ENCODE measurements at regions not wholly inside any gene's neighbourhood (a gene's known extent, or its start where the extent isn't known, plus 50 kb on each side); places are given as distances from the start of the nearest gene placed in this dataset.

DNA sequence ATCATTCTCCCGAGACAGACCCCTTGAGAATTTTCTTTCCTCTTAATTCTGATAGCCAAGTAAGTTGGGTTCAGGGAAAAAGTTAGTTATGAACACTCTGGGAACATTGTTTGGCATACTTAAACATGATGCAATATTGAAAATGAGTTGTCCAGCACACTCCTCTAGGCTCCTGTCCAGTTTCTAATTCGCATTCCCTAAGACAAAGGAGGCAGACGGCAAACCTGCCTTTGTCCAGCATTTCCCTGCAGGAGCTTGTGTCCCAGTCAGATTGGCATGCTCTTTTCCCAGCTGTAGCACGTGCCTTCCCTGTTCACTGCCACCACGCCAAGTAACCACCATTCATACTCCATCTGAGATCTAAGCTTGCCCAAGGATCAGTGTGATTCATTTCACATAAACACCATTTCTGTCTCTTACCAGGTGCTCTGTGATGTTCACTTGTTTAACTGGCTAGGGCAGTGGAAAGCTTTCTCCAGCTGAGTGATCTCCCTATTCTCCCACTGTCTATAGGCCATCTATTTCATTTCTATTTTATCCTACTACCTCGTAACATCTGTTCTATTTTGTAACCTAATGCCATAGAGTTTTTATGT is 150.0 kb upstream of the EPB41L3 start:
- Histone ChIP-seq H3K4me3 (ENCODE audit: low read length) (no peak overlapping the region), H3K9me3 (ENCODE audit: low read depth, low read length) (no peaks in the 10 kb centered on the region), H3K4me1 (ENCODE audit: insufficient read depth, low read length) (no peaks in the 10 kb centered on the region), H3K27me3 (ENCODE audit: insufficient read depth, low read length) (no peaks in the 10 kb centered on the region)

DNA sequence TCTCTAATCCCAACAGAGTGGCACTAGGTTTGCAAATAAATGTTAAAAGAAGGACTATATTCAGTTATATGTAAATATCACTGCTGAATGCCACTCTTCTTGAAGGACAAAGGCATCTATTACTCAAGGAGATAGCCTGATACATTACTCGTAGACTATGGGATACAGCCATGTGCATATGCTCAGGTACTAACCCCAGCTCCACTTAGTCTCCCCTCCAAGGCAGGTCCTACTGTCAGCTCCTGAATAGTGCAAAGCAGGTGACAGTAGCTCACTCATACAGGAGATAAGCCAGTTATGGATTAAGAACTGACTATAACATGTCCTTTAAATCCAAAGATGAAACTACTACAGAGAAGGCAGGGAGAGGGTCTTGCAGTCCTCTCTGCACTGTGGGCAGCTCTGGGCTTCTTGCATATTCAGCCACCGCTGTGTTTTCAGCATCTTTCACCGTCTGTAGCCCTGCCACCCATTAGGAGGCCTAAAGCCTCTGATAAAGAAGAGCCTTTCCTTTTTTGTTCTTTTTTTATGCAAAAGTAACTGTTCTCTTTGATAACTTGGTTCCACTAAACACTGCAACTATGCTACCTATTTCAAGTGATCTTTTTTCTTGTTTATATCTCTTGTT is 135.1 kb upstream of the EPB41L3 start:
- no peaks in the 10 kb centered on the region for H3K4me1 ChIP-seq (ENCODE audit: insufficient read depth, low read length)

DNA sequence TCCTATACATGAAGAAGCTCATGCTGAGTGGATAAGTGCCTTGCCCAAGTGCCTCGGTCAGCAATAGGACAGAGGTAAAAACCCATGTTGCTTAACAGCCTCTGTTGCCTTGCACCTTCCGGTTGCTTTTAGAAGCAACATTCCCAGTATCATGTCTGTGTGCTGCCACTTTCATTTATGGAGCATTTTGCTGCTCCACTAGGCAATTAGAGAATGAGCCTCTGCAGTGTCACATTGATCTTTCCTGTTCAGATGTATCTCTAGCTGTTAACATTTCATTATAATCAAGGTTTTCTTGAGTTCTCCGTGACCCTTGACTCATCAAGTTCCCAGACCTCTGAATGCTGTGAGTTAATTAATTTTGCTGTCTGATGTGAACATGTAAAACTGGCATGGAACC is 134.5 kb upstream of the EPB41L3 start:
- Histone ChIP-seq H3K4me3 (ENCODE audit: low read length) (no peak overlapping the region), H3K27me3 (ENCODE audit: insufficient read depth, low read length) (no peaks in the 10 kb centered on the region), H3K4me1 (ENCODE audit: insufficient read depth, low read length) (no peaks in the 10 kb centered on the region), H3K9me3 (ENCODE audit: low read depth, low read length) (no peaks in the 10 kb centered on the region)

More for the DNA sequence above, 135.1 kb upstream of the EPB41L3 start:
- H3K4me3 ChIP-seq (ENCODE audit: low read length): no peak overlapping the region
- H3K27me3 ChIP-seq (ENCODE audit: insufficient read depth, low read length): no peaks in the 10 kb centered on the region
- H3K9me3 ChIP-seq (ENCODE audit: low read depth, low read length): no peaks in the 10 kb centered on the region

DNA sequence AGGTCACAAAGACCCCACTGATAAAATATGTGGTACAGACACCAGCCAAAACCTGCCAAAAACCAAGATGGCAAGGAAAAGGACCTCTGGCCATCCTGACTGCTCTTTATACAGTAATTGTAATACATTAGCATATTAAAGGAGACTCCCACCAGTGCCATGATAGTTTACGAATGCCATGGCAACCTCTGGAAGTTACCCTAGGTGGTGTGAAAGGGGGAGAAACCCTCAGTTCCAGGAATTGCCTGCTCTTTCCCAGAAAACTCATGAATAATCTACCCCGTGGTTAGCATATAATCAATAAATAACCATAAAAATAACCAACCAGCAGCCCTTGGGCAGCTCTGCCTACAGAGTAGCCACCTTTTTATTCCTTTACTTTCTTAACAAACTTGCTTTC is 129.8 kb upstream of the EPB41L3 start:
- no peaks in the 10 kb centered on the region for H3K9me3 ChIP-seq (ENCODE audit: low read depth, low read length)
- no peaks in the 10 kb centered on the region for H3K4me1 ChIP-seq (ENCODE audit: insufficient read depth, low read length)
- H3K4me3 ChIP-seq (ENCODE audit: low read length): no peak overlapping the region
- H3K27me3 ChIP-seq (ENCODE audit: insufficient read depth, low read length): no peaks in the 10 kb centered on the region

DNA sequence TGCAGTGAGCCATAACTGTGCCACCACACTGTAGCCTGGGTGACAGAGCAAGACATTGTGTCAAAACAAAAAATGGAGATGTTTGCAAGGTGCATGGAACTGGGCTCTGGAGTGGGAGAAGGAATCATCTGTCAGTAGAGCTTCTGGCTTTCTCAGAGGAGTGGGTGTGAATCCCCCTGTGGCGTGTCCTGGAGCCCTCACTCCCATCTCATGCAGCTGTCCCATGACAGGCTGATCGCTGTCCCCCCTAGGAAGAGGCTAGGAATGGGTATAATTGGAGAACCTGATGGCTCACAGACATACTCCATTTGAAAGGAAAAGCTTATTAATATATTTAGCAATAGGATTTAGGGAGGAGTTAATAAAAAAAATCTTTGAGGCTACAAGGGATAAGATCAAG is 125.8 kb upstream of the EPB41L3 start:
- Histone ChIP-seq H3K4me3 (ENCODE audit: low read length) (no peak overlapping the region), H3K27me3 (ENCODE audit: insufficient read depth, low read length) (no peaks in the 10 kb centered on the region), H3K4me1 (ENCODE audit: insufficient read depth, low read length) (no peaks in the 10 kb centered on the region), H3K9me3 (ENCODE audit: low read depth, low read length) (no peaks in the 10 kb centered on the region)

DNA sequence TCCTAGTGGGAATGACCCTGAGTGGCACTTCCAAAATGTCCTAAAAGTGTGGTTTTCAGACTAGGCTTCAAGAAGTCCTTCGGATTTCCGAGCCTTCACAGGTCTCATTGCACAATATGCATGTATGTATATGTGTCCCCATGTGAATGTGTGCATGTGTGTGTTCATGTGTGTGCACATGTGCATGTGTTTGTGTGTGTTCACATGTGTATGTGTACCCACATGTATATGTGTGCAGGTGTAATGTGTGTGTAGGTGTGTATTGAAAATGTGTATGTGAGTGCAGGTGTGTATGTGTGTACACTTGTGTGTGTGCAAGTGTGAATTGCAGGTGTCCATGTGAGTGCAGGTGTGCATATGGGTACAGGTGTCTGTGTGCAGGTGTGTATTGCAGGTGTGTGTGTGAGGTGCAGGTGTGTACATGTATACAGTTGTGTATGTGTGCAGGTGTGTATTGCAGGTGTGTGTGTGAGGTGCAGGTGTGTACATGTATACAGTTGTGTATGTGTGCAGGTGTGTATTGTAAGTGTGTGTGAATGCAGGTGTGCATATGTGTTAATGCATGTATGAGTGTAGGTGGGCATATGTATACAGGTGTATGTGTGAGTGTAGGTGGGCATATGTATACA is 124.4 kb upstream of the EPB41L3 start:
- Histone ChIP-seq H3K27me3 (ENCODE audit: insufficient read depth, low read length) (no peaks in the 10 kb centered on the region), H3K4me3 (ENCODE audit: low read length) (no peak overlapping the region), H3K4me1 (ENCODE audit: insufficient read depth, low read length) (no peaks in the 10 kb centered on the region), H3K9me3 (ENCODE audit: low read depth, low read length) (no peaks in the 10 kb centered on the region)

DNA sequence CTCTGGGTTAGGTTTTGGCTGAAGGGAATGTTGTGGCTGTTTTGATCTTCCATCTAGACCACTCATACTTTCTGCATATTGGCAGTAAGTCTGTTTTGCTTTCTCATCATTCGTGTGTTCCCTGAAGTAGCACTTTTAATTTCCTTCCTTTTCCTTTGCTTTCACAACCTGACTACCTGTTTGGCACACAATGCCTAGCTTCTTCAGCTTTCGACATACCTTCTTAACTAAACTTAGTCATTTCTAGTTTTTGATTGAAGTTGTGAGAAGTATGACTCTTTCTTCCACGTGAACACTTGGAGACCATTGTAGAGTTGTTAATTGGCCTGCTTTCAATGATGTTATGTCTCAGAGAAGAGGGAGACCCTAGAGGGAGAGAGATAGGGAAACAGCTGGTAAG is 123.6 kb upstream of the EPB41L3 start:
- Histone ChIP-seq H3K4me1 (ENCODE audit: insufficient read depth, low read length) (no peaks in the 10 kb centered on the region), H3K9me3 (ENCODE audit: low read depth, low read length) (no peaks in the 10 kb centered on the region), H3K27me3 (ENCODE audit: insufficient read depth, low read length) (no peaks in the 10 kb centered on the region)

DNA sequence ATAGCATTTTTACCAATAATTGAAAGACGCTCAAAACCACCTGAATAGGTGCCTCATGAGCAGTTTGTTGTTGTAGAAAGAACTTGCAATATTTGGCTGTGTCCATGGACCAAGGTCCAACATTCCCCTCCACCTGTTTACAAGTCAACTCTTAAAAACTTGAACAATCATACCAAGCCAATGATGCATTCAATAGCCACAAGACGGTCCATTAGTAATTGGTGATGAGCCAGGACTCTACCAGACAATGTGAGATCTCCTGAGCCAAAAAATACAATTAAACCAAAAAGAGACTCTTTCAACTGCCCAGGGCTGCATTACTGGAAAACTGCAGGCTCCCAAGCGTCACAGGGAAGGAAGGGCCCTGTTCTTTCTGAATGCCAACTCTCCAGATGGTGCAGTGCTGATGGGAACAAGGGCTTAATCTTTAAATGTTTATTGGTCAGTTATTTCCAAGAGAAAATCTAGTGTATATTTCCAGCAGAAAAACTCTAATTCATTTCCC is 118.8 kb upstream of the EPB41L3 start:
- H3K4me3 ChIP-seq (ENCODE audit: low read length): no peak overlapping the region
- no peaks in the 10 kb centered on the region for H3K27me3 ChIP-seq (ENCODE audit: insufficient read depth, low read length)
- H3K9me3 ChIP-seq (ENCODE audit: low read depth, low read length): no peaks in the 10 kb centered on the region

More for the DNA sequence above, 123.6 kb upstream of the EPB41L3 start:
- H3K4me3 ChIP-seq (ENCODE audit: low read length): no peak overlapping the region

DNA sequence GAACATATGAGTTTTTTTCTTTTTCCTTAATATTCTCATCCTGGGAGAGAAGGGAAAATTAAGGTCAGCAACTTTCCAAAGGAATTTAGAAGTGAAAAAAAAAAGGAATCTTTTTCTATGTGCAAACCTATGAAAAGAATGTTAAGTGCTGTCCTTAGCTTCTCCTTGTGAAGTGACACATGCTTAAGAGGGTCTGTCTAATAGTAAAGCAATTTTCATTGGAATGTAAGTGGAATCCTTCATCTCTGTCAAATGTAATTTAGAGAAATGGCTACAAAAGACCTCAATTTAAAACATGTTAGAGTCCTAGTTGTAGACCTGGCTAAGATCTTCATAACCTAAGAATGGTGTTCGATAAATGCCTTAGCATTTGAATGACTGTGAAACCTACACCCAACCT is 117.4 kb upstream of the EPB41L3 start:
- Histone ChIP-seq H3K4me1 (ENCODE audit: insufficient read depth, low read length) (no peaks in the 10 kb centered on the region), H3K4me3 (ENCODE audit: low read length) (no peak overlapping the region), H3K27me3 (ENCODE audit: insufficient read depth, low read length) (no peaks in the 10 kb centered on the region), H3K9me3 (ENCODE audit: low read depth, low read length) (no peaks in the 10 kb centered on the region)

More for the DNA sequence above, 118.8 kb upstream of the EPB41L3 start:
- H3K4me1 ChIP-seq (ENCODE audit: insufficient read depth, low read length): no peaks in the 10 kb centered on the region

DNA sequence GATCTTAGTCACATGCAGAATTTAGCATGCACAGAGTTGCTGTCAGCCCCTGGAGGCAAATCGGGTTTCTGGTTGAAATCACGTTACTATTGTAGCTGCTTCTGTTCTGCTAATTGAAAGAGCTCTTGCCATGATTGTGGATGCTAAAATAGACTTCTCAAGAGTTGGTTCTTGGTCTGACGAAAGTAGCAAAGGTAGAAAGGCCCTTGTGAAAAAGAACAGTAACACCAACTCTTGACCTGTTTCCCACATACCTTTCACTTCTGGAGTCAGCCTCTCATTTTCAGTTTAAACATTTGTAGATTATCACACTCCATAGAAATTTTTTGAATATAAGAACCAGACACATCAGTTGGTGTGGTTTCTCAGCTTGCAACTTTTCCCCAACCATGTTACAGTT is 110.0 kb upstream of the EPB41L3 start:
- H3K4me1 ChIP-seq (ENCODE audit: insufficient read depth, low read length): no peaks in the 10 kb centered on the region
- H3K4me3 ChIP-seq (ENCODE audit: low read length): no peak overlapping the region

DNA sequence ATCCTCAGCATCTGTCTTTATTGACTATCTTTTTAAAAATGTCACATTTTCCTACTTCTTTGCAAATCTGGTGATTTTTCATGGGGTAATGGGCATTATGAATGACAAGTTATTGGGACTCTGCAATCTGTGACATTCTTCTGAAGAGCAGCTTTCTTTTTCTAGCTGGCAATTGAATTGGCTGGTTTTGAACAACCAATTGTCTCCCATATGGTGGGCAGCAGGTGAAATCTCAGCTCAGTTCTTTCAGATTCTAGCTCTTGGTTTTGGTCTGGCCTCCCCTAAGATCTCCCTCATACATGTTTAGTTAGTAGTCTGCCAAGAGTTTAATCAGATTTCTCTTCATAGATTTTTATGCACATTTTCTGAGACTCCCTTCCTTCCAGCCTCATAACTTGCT is 107.9 kb upstream of the EPB41L3 start:
- Histone ChIP-seq H3K27me3 (ENCODE audit: insufficient read depth, low read length) (no peaks in the 10 kb centered on the region), H3K9me3 (ENCODE audit: low read depth, low read length) (no peaks in the 10 kb centered on the region), H3K4me3 (ENCODE audit: low read length) (no peak overlapping the region), H3K4me1 (ENCODE audit: insufficient read depth, low read length) (no peaks in the 10 kb centered on the region)

More for the DNA sequence above, 110.0 kb upstream of the EPB41L3 start:
- Histone ChIP-seq H3K9me3 (ENCODE audit: low read depth, low read length) (no peaks in the 10 kb centered on the region), H3K27me3 (ENCODE audit: insufficient read depth, low read length) (no peaks in the 10 kb centered on the region)

DNA sequence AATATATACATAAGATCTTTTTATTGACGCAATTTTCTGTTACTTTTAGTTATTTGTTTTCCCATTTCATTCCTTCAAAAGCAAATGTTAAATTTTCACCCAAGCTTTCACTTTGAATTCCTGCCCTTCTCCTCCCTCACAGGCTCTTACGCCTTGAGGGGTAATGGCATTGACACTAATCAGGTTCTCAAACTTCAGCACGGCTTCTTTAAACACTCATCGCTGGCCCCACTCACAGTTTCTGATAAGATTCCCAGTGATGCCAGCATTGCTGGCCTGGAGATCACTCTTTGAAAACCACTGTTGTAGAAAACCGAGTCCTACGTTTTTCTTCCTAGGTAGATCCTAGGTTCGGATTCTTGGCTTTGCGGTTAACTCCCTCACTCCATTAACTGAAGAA is 105.6 kb upstream of the EPB41L3 start:
- H3K9me3 ChIP-seq (ENCODE audit: low read depth, low read length): no peaks in the 10 kb centered on the region
- H3K4me3 ChIP-seq (ENCODE audit: low read length): no peak overlapping the region
- H3K4me1 ChIP-seq (ENCODE audit: insufficient read depth, low read length): no peaks in the 10 kb centered on the region
- peaks cover 2% of the 10 kb centered on the region for H3K27me3 ChIP-seq (ENCODE audit: insufficient read depth, low read length)

DNA sequence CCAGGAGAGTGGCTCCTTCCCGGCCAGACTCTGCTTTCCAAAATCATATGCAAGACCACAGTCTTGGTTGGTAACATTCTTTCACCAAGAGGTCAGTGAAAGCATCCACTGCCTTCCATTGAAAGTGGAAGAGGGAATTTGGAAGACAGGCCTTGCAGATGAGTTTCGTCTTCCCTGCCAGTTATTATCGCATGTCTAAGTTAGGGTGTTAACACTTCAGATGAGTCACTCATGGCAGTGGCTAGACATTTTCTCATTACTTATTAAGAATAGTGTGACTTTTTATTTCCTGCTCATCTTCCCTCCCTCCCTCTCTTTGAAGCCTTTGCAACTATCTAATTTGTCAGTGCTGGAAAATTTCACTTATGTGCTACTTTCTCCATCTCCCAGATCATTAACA is 102.9 kb upstream of the EPB41L3 start:
- peaks cover 8% of the 10 kb centered on the region for H3K27me3 ChIP-seq (ENCODE audit: insufficient read depth, low read length)
- no peaks in the 10 kb centered on the region for H3K9me3 ChIP-seq (ENCODE audit: low read depth, low read length)
- H3K4me3 ChIP-seq (ENCODE audit: low read length): no peak overlapping the region
- no peaks in the 10 kb centered on the region for H3K4me1 ChIP-seq (ENCODE audit: insufficient read depth, low read length)

DNA sequence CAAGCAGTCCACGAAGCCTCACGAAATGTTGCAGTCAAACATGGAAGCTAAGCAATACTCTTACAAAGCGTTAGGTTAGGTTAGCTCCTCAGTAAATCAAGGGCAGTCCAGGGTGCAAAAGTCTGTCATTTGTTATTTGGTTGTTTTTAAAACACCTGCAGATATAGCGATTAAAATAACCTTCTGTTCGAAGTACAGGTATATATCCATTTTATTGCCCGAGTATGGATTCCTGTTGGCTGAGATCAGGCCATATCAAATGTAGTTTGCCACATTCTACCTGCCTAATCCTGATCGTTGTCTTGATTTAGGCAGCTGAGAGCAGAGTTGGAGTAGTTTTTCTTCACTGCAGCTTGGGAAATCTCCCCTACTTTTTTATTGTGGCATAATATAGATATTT is 99.5 kb upstream of the EPB41L3 start:
- Histone ChIP-seq H3K9me3 (ENCODE audit: low read depth, low read length) (no peaks in the 10 kb centered on the region), H3K4me3 (ENCODE audit: low read length) (no peak overlapping the region), H3K4me1 (ENCODE audit: insufficient read depth, low read length) (no peaks in the 10 kb centered on the region), H3K27me3 (ENCODE audit: insufficient read depth, low read length) (peaks cover 8% of the 10 kb centered on the region)

DNA sequence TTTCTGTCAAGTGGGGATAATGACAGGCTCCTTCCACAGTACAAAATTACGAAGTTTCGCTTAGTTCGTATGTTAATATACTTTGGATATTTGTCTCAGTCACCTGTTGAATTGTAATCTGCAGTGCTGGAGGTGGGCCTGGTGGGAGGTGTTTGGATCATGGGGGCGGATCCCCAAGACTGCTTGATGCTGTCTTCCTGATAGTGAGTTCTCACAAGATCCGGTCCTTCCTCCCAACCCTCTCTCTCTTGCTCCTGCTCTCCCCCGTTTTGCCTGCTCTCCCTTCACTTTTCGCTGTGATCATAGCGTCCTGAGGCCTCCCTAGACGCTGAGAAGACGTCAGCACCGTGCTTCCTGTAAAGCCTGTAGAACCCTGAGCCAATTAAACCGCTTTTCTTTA is 97.1 kb upstream of the EPB41L3 start:
- Histone ChIP-seq H3K4me1 (ENCODE audit: insufficient read depth, low read length) (no peaks in the 10 kb centered on the region), H3K4me3 (ENCODE audit: low read length) (no peak overlapping the region), H3K9me3 (ENCODE audit: low read depth, low read length) (no peaks in the 10 kb centered on the region), H3K27me3 (ENCODE audit: insufficient read depth, low read length) (peaks cover 15% of the 10 kb centered on the region)

DNA sequence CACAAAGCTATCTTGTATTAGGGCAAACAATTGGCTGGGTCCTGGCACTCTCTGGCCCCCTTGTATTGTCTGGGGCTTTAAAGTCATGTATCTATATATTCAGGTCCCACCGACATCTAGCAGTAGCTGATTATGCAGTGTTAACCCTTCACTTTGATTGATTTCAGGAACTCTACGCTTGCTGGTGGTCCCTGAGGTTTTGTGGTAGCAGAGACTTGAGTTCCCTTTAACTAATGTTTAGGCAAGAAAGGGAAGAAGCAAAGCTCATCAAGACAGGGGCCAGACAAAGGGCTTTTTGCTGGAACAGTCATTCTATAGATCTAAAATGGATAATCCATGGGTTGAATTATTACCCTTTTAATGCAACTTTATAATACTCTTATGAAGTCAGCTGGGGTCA is 95.3 kb upstream of the EPB41L3 start:
- Histone ChIP-seq H3K9me3 (ENCODE audit: low read depth, low read length) (no peaks in the 10 kb centered on the region), H3K4me1 (ENCODE audit: insufficient read depth, low read length) (no peaks in the 10 kb centered on the region), H3K27me3 (ENCODE audit: insufficient read depth, low read length) (peaks cover 15% of the 10 kb centered on the region), H3K4me3 (ENCODE audit: low read length) (no peak overlapping the region)
